ENCODE measurements at regions not wholly inside any gene's neighbourhood (a gene's known extent, or its start where the extent isn't known, plus 50 kb on each side); places are given as distances from the start of the nearest gene placed in this dataset.

DNA sequence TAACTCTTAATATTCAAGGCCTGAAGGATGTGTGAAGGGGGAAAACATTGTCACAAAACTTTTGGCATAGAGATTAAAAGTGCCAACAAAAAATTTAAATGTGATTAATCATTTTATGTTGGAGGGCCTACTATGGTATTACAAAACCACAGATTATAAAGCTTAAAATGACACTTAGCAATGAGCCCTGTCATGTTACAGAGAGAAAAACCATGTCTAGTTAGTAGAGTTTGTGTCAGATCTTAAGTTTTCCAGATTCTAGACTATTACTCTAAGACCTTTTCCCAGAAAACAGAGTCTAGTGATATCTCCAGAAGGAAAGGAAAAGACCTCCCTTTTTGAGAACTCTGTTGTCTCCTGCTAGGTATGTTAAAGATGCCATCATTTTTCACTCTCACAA, 239.1 kb upstream of the DKK2 start (continued):
- TF ChIP-seq, protein P1, sequence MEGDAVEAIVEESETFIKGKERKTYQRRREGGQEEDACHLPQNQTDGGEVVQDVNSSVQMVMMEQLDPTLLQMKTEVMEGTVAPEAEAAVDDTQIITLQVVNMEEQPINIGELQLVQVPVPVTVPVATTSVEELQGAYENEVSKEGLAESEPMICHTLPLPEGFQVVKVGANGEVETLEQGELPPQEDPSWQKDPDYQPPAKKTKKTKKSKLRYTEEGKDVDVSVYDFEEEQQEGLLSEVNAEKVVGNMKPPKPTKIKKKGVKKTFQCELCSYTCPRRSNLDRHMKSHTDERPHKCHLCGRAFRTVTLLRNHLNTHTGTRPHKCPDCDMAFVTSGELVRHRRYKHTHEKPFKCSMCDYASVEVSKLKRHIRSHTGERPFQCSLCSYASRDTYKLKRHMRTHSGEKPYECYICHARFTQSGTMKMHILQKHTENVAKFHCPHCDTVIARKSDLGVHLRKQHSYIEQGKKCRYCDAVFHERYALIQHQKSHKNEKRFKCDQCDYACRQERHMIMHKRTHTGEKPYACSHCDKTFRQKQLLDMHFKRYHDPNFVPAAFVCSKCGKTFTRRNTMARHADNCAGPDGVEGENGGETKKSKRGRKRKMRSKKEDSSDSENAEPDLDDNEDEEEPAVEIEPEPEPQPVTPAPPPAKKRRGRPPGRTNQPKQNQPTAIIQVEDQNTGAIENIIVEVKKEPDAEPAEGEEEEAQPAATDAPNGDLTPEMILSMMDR (conservative IDR thresholded peaks at IDR 0.05; ENCODE audit: low read depth in 2 of 2), result no peak
- TF ChIP-seq, protein P2, sequence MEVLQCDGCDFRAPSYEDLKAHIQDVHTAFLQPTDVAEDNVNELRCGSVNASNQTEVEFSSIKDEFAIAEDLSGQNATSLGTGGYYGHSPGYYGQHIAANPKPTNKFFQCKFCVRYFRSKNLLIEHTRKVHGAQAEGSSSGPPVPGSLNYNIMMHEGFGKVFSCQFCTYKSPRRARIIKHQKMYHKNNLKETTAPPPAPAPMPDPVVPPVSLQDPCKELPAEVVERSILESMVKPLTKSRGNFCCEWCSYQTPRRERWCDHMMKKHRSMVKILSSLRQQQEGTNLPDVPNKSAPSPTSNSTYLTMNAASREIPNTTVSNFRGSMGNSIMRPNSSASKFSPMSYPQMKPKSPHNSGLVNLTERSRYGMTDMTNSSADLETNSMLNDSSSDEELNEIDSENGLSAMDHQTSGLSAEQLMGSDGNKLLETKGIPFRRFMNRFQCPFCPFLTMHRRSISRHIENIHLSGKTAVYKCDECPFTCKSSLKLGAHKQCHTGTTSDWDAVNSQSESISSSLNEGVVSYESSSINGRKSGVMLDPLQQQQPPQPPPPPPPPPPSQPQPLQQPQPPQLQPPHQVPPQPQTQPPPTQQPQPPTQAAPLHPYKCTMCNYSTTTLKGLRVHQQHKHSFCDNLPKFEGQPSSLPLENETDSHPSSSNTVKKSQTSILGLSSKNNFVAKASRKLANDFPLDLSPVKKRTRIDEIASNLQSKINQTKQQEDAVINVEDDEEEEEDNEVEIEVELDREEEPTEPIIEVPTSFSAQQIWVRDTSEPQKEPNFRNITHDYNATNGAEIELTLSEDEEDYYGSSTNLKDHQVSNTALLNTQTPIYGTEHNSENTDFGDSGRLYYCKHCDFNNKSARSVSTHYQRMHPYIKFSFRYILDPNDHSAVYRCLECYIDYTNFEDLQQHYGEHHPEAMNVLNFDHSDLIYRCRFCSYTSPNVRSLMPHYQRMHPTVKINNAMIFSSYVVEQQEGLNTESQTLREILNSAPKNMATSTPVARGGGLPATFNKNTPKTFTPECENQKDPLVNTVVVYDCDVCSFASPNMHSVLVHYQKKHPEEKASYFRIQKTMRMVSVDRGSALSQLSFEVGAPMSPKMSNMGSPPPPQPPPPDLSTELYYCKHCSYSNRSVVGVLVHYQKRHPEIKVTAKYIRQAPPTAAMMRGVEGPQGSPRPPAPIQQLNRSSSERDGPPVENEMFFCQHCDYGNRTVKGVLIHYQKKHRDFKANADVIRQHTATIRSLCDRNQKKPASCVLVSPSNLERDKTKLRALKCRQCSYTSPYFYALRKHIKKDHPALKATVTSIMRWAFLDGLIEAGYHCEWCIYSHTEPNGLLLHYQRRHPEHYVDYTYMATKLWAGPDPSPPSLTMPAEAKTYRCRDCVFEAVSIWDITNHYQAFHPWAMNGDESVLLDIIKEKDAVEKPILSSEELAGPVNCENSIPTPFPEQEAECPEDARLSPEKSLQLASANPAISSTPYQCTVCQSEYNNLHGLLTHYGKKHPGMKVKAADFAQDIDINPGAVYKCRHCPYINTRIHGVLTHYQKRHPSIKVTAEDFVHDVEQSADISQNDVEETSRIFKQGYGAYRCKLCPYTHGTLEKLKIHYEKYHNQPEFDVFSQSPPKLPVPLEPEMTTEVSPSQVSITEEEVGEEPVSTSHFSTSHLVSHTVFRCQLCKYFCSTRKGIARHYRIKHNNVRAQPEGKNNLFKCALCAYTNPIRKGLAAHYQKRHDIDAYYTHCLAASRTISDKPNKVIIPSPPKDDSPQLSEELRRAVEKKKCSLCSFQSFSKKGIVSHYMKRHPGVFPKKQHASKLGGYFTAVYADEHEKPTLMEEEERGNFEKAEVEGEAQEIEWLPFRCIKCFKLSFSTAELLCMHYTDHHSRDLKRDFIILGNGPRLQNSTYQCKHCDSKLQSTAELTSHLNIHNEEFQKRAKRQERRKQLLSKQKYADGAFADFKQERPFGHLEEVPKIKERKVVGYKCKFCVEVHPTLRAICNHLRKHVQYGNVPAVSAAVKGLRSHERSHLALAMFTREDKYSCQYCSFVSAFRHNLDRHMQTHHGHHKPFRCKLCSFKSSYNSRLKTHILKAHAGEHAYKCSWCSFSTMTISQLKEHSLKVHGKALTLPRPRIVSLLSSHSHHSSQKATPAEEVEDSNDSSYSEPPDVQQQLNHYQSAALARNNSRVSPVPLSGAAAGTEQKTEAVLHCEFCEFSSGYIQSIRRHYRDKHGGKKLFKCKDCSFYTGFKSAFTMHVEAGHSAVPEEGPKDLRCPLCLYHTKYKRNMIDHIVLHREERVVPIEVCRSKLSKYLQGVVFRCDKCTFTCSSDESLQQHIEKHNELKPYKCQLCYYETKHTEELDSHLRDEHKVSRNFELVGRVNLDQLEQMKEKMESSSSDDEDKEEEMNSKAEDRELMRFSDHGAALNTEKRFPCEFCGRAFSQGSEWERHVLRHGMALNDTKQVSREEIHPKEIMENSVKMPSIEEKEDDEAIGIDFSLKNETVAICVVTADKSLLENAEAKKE (CRISPR knock-in tag; IDR thresholded peaks at IDR 0.05), result no peak
- TF ChIP-seq, protein P3, sequence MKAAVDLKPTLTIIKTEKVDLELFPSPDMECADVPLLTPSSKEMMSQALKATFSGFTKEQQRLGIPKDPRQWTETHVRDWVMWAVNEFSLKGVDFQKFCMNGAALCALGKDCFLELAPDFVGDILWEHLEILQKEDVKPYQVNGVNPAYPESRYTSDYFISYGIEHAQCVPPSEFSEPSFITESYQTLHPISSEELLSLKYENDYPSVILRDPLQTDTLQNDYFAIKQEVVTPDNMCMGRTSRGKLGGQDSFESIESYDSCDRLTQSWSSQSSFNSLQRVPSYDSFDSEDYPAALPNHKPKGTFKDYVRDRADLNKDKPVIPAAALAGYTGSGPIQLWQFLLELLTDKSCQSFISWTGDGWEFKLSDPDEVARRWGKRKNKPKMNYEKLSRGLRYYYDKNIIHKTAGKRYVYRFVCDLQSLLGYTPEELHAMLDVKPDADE (IDR thresholded peaks at IDR 0.05), result no peak
- TF ChIP-seq JUNB (IDR thresholded peaks at IDR 0.05; ENCODE audit: unreplicated experiment), result no peak

DNA sequence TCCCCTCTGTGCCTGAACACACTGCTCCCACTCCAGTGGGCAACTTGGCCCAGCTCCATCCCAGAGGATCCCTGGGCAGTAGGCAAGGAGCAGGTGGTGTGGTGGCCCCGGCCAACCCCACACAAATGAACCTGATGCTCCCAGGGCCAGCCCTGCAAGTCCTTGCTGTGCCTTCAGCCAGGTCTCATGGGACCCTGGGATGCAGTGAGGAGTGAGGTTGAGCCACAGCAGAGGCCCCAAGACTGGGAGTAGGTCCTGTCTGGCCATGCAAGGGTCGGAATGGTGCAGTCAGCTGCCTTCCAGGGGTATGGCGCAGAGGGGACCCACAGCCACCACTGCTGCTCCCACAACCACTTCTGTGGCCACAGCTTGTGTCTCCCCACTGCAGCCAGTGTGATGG, 234.5 kb upstream of the DKK2 start:
- Mint-ChIP-seq H3K4me3 (no peak overlapping the region), H3K27ac (no peak overlapping the region), H3K36me3 (ENCODE audit: low read depth) (no peaks in the 10 kb centered on the region), H3K9me3 (peaks cover 12% of the 10 kb centered on the region; the same call in 2 of the 3 replicates), H3K4me1 (peaks cover 5% of the 10 kb centered on the region), H3K27me3 (ENCODE audit: insufficient read depth, low read depth, poor library complexity) (no peaks in the 10 kb centered on the region)
- no peak overlapping the region for H2AFZ ChIP-seq
- H3K4me2 ChIP-seq, result no peak overlapping the region
- H3K4me3 ChIP-seq, result no peak overlapping the region
- H4K20me1 ChIP-seq (replicated peaks; ENCODE audit: insufficient read depth), result no peaks in the 10 kb centered on the region
- no peaks in the 10 kb centered on the region for H3K79me2 ChIP-seq (replicated peaks; ENCODE audit: insufficient read depth)
- DNase-seq (ENCODE audit: low spot score), result no peak
- no peak for ATAC-seq
- H3K4me1 ChIP-seq (ENCODE audit: insufficient read depth), result no peaks in the 10 kb centered on the region
- no peaks in the 10 kb centered on the region for H3K9me2 ChIP-seq (ENCODE audit: insufficient read depth)
- H3K27me3 ChIP-seq (ENCODE audit: insufficient read depth), result no peaks in the 10 kb centered on the region
- no peaks in the 10 kb centered on the region for H3F3A ChIP-seq (replicated peaks; ENCODE audit: low read depth)
- no peaks in the 10 kb centered on the region for H3K36me3 ChIP-seq (ENCODE audit: insufficient read depth)
- no peak overlapping the region for H3K27ac ChIP-seq (ENCODE audit: low read depth)
- TF ChIP-seq JUNB (IDR thresholded peaks at IDR 0.05; ENCODE audit: unreplicated experiment), result no peak

All from GM23338 (cell line).